H1 (cell line): ENCODE measurements at regions not wholly inside any gene's neighbourhood (a gene's known extent, or its start where the extent isn't known, plus 50 kb on each side); places are given as distances from the start of the nearest gene placed in this dataset.

Source experiments
- CTCF ChIA-PET: fragments of 300-600 bp; sonication (Branson Sonifier 250); formaldehyde crosslinking; loops from one replicate; lab custom pipeline; 2021; ENCODE audit not compliant: partially characterized antibody; lab: Charles Lee
- POLR2A ChIA-PET: fragments of 300-600 bp; sonication (Branson Sonifier 250); formaldehyde crosslinking; loops from one replicate; lab custom pipeline; 2021; ENCODE audit warnings: inconsistent platforms; ENCODE audit not compliant: partially characterized antibody; lab: Charles Lee
- DNase-seq, 2 experiments: peaks; one replicate each; pipeline versions ENCODE4 v3.0.0 to v3.0.0-alpha.2; 2010 to 2022; ENCODE audit warnings: low spot score in 2 of 2, low read depth in 1 of 2, mixed read lengths in 1 of 2
- FAIRE-seq: peaks from 2 replicates; lab custom pipeline; 2011; peaks lifted over from hg19 to GRCh38; lab: Jason Lieb, UNC
- H2AFZ ChIP-seq: 2 replicates; pipeline ENCODE4 v1.8.1; 2012; ENCODE audit warnings: low read length, inconsistent platforms
- H2AK5ac ChIP-seq: 2 replicates; pipeline ENCODE4 v1.6.1; 2013; ENCODE audit warnings: low read depth, low read length
- H2BK120ac ChIP-seq: replicated peaks from 2 replicates; pipeline ENCODE3; 2013; ENCODE audit warnings: low read depth, low read length, inconsistent platforms
- H2BK12ac ChIP-seq: 2 replicates; pipeline ENCODE4 v1.6.1; 2013; ENCODE audit warnings: low read depth, low read length
- H2BK15ac ChIP-seq: 2 replicates; pipeline ENCODE4 v1.6.1; 2013; ENCODE audit warnings: low read length
- H2BK20ac ChIP-seq: 2 replicates; pipeline ENCODE4 v1.6.1; 2013; ENCODE audit warnings: low read length
- H2BK5ac ChIP-seq: 2 replicates; pipeline ENCODE4 v1.6.1; 2013; ENCODE audit warnings: low read depth, low read length
- H3K14ac ChIP-seq: 2 replicates; pipeline ENCODE4 v1.6.1; 2013; ENCODE audit warnings: inconsistent platforms; ENCODE audit not compliant: insufficient read length
- H3K18ac ChIP-seq: 2 replicates; pipeline ENCODE4 v1.6.1; 2013; ENCODE audit warnings: low read length; ENCODE audit errors: extremely low read depth
- H3K23ac ChIP-seq: 2 replicates; pipeline ENCODE4 v1.6.1; 2013; ENCODE audit warnings: inconsistent platforms; ENCODE audit not compliant: insufficient read length
- H3K23me2 ChIP-seq: 2 replicates; pipeline ENCODE4 v1.6.1; 2013; ENCODE audit warnings: low read depth, low read length
- H3K27ac ChIP-seq: 2 replicates; pipeline ENCODE4 v1.6.1; 2011; ENCODE audit warnings: low read depth, low read length, inconsistent platforms
- H3K27me3 ChIP-seq, 4 experiments: replicated peaks in 1 of 4; 1 replicate in 1 of 4; 2 replicates in 3 of 4; pipeline versions ENCODE4 v1.6.1 to v1.8.1; 2011 to 2013; ENCODE audit warnings: low read length in 3 of 4, mild to moderate bottlenecking in 3 of 4, inconsistent platforms in 2 of 4, mixed read lengths in 2 of 4, moderate library complexity in 1 of 4; ENCODE audit not compliant: control insufficient read depth in 3 of 4, insufficient read depth in 3 of 4; ENCODE audit errors: extremely low read depth in 1 of 4
- H3K36me3 ChIP-seq, 4 experiments: 2 replicates each; pipeline versions ENCODE4 v1.6.1 to v1.8.1; 2011 to 2013; ENCODE audit warnings: mild to moderate bottlenecking in 4 of 4, low read length in 3 of 4, moderate library complexity in 2 of 4, control low read depth in 1 of 4, inconsistent platforms in 1 of 4; ENCODE audit not compliant: insufficient read depth in 4 of 4, control insufficient read depth in 2 of 4
- H3K4ac ChIP-seq: replicated peaks from 2 replicates; pipeline ENCODE3; 2013; ENCODE audit warnings: low read length, low read depth, mixed read lengths, inconsistent platforms; ENCODE audit not compliant: insufficient read length
- H3K4me1 ChIP-seq, 4 experiments: replicated peaks in 1 of 4; 1 replicate in 1 of 4; 2 replicates in 3 of 4; pipeline versions ENCODE4 v1.6.1 to v1.8.1; 2011 to 2013; ENCODE audit warnings: low read length in 3 of 4, inconsistent platforms in 2 of 4, mixed read lengths in 1 of 4; ENCODE audit not compliant: insufficient read depth in 4 of 4, control insufficient read depth in 3 of 4
- H3K4me2 ChIP-seq, 2 experiments: 2 replicates each; pipeline versions ENCODE4 v1.6.1 to v1.8.1; 2011 to 2013; ENCODE audit warnings: low read depth in 2 of 2, low read length in 2 of 2, control low read depth in 1 of 2, inconsistent platforms in 1 of 2, mild to moderate bottlenecking in 1 of 2; ENCODE audit not compliant: insufficient read depth in 1 of 2
- H3K4me3 ChIP-seq, 4 experiments: fragments of 200-600, 300-600 bp in 1 of 4; sonication (generic), shearing (Covaris generic), sonication (Bioruptor Twin) in 1 of 4; 2 replicates each; pipeline versions ENCODE4 v1.5.1 to v1.8.1; 2011 to 2016; ENCODE audit warnings: low read length in 4 of 4, low read depth in 3 of 4, control low read depth in 2 of 4, inconsistent platforms in 2 of 4, mild to moderate bottlenecking in 2 of 4, mixed read lengths in 1 of 4, moderate library complexity in 1 of 4; ENCODE audit not compliant: insufficient read depth in 2 of 4; ENCODE audit errors: extremely low read depth in 1 of 4
- H3K56ac ChIP-seq: replicated peaks from 2 replicates; pipeline ENCODE3; 2013; ENCODE audit warnings: low read depth, mild to moderate bottlenecking, mixed read lengths, low read length, inconsistent platforms; ENCODE audit not compliant: insufficient read length
- H3K79me1 ChIP-seq: 2 replicates; pipeline ENCODE4 v1.6.1; 2013; ENCODE audit warnings: low read depth, low read length, control low read depth
- H3K79me2 ChIP-seq, 2 experiments: 2 replicates each; pipeline versions ENCODE4 v1.6.1 to v1.8.1; 2012 to 2013; ENCODE audit warnings: low read length in 2 of 2, mild to moderate bottlenecking in 2 of 2, inconsistent platforms in 1 of 2; ENCODE audit not compliant: insufficient read depth in 2 of 2, control insufficient read depth in 1 of 2
- H3K9ac ChIP-seq, 4 experiments: replicated peaks in 1 of 4; 1 replicate in 1 of 4; 2 replicates in 3 of 4; pipeline versions ENCODE4 v1.6.1 to v1.8.1; 2011 to 2013; ENCODE audit warnings: low read depth in 3 of 4, low read length in 3 of 4, control low read depth in 2 of 4, mild to moderate bottlenecking in 2 of 4, moderate library complexity in 2 of 4, inconsistent platforms in 1 of 4; ENCODE audit errors: extremely low read depth in 1 of 4
- H3K9me3 ChIP-seq, 2 experiments: 2 replicates each; pipeline versions ENCODE4 v1.6.1 to v1.8.1; 2012 to 2013; ENCODE audit warnings: mild to moderate bottlenecking in 2 of 2, moderate library complexity in 2 of 2, control low read depth in 1 of 2, inconsistent platforms in 1 of 2, low read depth in 1 of 2, low read length in 1 of 2, mixed read lengths in 1 of 2; ENCODE audit not compliant: insufficient read depth in 2 of 2
- H4K20me1 ChIP-seq, 2 experiments: replicated peaks in 1 of 2; 2 replicates each; pipeline versions ENCODE3 to v1.8.1; 2011 to 2013; ENCODE audit warnings: inconsistent platforms in 2 of 2, low read length in 2 of 2, mild to moderate bottlenecking in 1 of 2; ENCODE audit not compliant: insufficient read depth in 2 of 2, control insufficient read depth in 1 of 2
- H4K5ac ChIP-seq: 2 replicates; pipeline ENCODE4 v1.6.1; 2013; ENCODE audit warnings: low read length, low read depth, mixed read lengths, inconsistent platforms; ENCODE audit not compliant: insufficient read length
- H4K8ac ChIP-seq: 2 replicates; pipeline ENCODE4 v1.8.0; 2013; ENCODE audit warnings: mild to moderate bottlenecking, moderate library complexity, low read length, inconsistent platforms; ENCODE audit not compliant: insufficient read depth; ENCODE audit errors: extremely low read depth
- H4K91ac ChIP-seq: replicated peaks from 2 replicates; pipeline ENCODE3; 2013; ENCODE audit warnings: low read length, mixed read lengths, inconsistent platforms; ENCODE audit not compliant: insufficient read length
- CEBPB ChIP-seq: IDR thresholded peaks from 2 replicates; pipeline ENCODE4 v1.6.1; 2012; ENCODE audit warnings: low read depth, low read length
- EZH2 ChIP-seq: fragments of 200-600 bp; sonication (generic); IDR thresholded peaks from 2 replicates; pipeline ENCODE4 v1.7.1; 2012; ENCODE audit warnings: low read depth, mild to moderate bottlenecking, moderate library complexity, low read length, inconsistent platforms; ENCODE audit not compliant: severe bottlenecking
- KDM5A ChIP-seq: fragments of 200-600 bp; IDR thresholded peaks from 2 replicates; pipeline ENCODE4 v1.7.1; 2012; ENCODE audit warnings: mild to moderate bottlenecking, low read length, inconsistent platforms, mixed read lengths
- POLR2A ChIP-seq, 2 experiments: IDR thresholded peaks; 1 replicate in 1 of 2; 2 replicates in 1 of 2; pipeline ENCODE4 v1.6.1; 2011; ENCODE audit warnings: low read depth in 2 of 2, low read length in 2 of 2, mild to moderate bottlenecking in 2 of 2; ENCODE audit errors: control extremely low read depth in 1 of 2
- SRF ChIP-seq: IDR thresholded peaks from 2 replicates; pipeline ENCODE4 v1.6.1; 2011; ENCODE audit warnings: mild to moderate bottlenecking, low read depth, low read length, moderate library complexity
- WGBS, 2 experiments: shearing (Covaris generic) in 1 of 2; methylation state at CpG; one replicate each; pipeline versions ENCODE4 v1.1.6 to v1.1.7; 2013 to 2015; ENCODE audit warnings: low lambda C conversion rate in 2 of 2, mixed read lengths in 2 of 2, inconsistent platforms in 1 of 2, low coverage in 1 of 2, missing lambda C conversion rate in 1 of 2; ENCODE audit not compliant: insufficient replicate concordance in 2 of 2, insufficient coverage in 1 of 2, insufficient read length in 1 of 2; ENCODE audit errors: extremely low coverage in 1 of 2, missing lambda C conversion rate in 1 of 2; 5-methylcytosine and 5-hydroxymethylcytosine counted together

GRCh38 chr12:68074306-68075027 is 85.1 kb downstream of the IFNG start:
- Histone ChIP-seq H2AK5ac (no peak overlapping the region), H3K27ac (no peak overlapping the region), H2BK5ac (no peak overlapping the region), H4K5ac (no peak overlapping the region), H3K4me3 (no peak overlapping the region), H4K91ac (no peak overlapping the region), H3K4me1 (peaks cover 0 to 2% (median under 1%) of the 10 kb centered on the region in 4 experiments; a peak in 4 of 7 replicates), H2BK15ac (no peak overlapping the region), H3K4me2 (no peak overlapping the region), H3K27me3 (peaks cover 0 to 4% (median 1%) of the 10 kb centered on the region in 4 experiments; a peak in 4 of 7 replicates), H2AFZ (no peak overlapping the region), H2BK20ac (no peak overlapping the region), H3K23me2 (no peaks in the 10 kb centered on the region), H3K9ac (no peak overlapping the region), H3K79me1 (no peaks in the 10 kb centered on the region), H3K9me3 (no peaks in the 10 kb centered on the region; a peak in 1 of 4 replicates), H3K14ac (no peak overlapping the region), H2BK120ac (no peak overlapping the region), H3K18ac (no peak overlapping the region), H3K23ac (no peak overlapping the region), H4K8ac (no peak overlapping the region)
- FAIRE-seq (no peak), DNase-seq (no peak)
- POLR2A ChIA-PET: no interaction called here
- TF ChIP-seq EZH2 (no peak), POLR2A (IDR thresholded peaks at IDR 0.05; ENCODE audit: control extremely low read depth in 1 of 2, low read depth in 2 of 2, low read length in 2 of 2) (no peak), KDM5A (no peak), SRF (no peak), CEBPB (no peak)
- TF ChIP-seq, all 59 proteins: peak for 0
- CTCF ChIA-PET: interaction anchor here (1.2 kb wide), 2 partner anchors 34 to 38 kb away, joined by 3 read pairs; no protein-coding TSS in a partner anchor
- Histone ChIP-seq H2BK12ac (no peak overlapping the region), H3K36me3 (no peaks in the 10 kb centered on the region), H3K4ac (no peak overlapping the region), H3K56ac (no peak overlapping the region), H3K79me2 (no peaks in the 10 kb centered on the region), H4K20me1 (no peaks in the 10 kb centered on the region)
- WGBS, 2 experiments: 85% methylated on average over 4 of the region's 4 CpGs; no CpG with 5 or more reads in 1 of the 2 experiments
